Ovary (tissue), 7 donors: ENCODE measurements at regions not wholly inside any gene's neighbourhood (a gene's known extent, or its start where the extent isn't known, plus 50 kb on each side); places are given as distances from the start of the nearest gene placed in this dataset.

Experiments
- DNase-seq, 5 donors: peaks; one replicate each; pipeline ENCODE4 v3.0.0-alpha.2; 2019 to 2020
- H3K27ac ChIP-seq, 2 donors: fragments of 200-600 bp; one replicate each; pipeline versions ENCODE4 v1.5.1 to v1.8.0; 2019 to 2022
- H3K27me3 ChIP-seq: fragments of 200-600 bp; one replicate; pipeline ENCODE4 v1.8.0; 2022
- H3K36me3 ChIP-seq: fragments of 200-600 bp; sonication (generic); one replicate; pipeline ENCODE4 v1.5.1; 2019
- H3K4me1 ChIP-seq: one replicate; pipeline ENCODE4 v1.8.1; 2013; ENCODE audit warnings: mild to moderate bottlenecking, moderate library complexity; ENCODE audit not compliant: insufficient read depth
- H3K4me3 ChIP-seq: fragments of 200-600 bp; sonication (generic); one replicate; pipeline ENCODE4 v1.5.1; 2017
- H3K9me3 ChIP-seq, 2 donors: fragments of 200-600 bp in 1 of 2; sonication (generic) in 1 of 2; one replicate each; pipeline versions ENCODE4 v1.5.1 to v1.8.1; 2013 to 2019; ENCODE audit warnings: mild to moderate bottlenecking in 1 of 2, moderate library complexity in 1 of 2
- CTCF ChIP-seq, 3 donors: fragments of 450-650 bp in 2 of 3; fragments of 200-600 bp in 1 of 3; IDR thresholded peaks; one replicate each; pipeline versions ENCODE4 v1.5.1 to v1.8.0; 2016 to 2022; ENCODE audit warnings: antibody characterized with exemption in 3 of 3, mild to moderate bottlenecking in 1 of 3
- EP300 ChIP-seq: sonication (generic); formaldehyde crosslinking; IDR thresholded peaks from one replicate; pipeline ENCODE4 v1.6.1; 2017; ENCODE audit warnings: antibody characterized with exemption
- POLR2A ChIP-seq: fragments of 450-650 bp; IDR thresholded peaks from one replicate; pipeline ENCODE4 v1.6.1; 2017; ENCODE audit warnings: antibody characterized with exemption, mild to moderate bottlenecking, moderate library complexity
- WGBS, 3 donors: extraction: QIAGEN DNeasy Blood & Tissue Kit in 1 of 3; methylation state at CpG; one replicate each; pipeline versions ENCODE4 v1.1.5 to v1.1.7; 2013 to 2017; 5-methylcytosine and 5-hydroxymethylcytosine counted together
- intact Hi-C, 4 donors: fragments of 100-400 bp; cut with DNase I; formaldehyde crosslinking; loops; one replicate each; pipeline versions ENCODE4 v1.11.0 to v1.15.1; 2022 to 2023
- donor health status: DM: no; HTN: no; CAD: no; lungs with moderate emphysema.
- donor health status: DM: no; HTN: no; CAD: no.
- donor health status: Bipolar disorder and iron deficiency.
- donor health status: DM: no; HTN: no; CAD: no.
- donor health status: DM: yes; HTN: yes; CAD: no.

DNA sequence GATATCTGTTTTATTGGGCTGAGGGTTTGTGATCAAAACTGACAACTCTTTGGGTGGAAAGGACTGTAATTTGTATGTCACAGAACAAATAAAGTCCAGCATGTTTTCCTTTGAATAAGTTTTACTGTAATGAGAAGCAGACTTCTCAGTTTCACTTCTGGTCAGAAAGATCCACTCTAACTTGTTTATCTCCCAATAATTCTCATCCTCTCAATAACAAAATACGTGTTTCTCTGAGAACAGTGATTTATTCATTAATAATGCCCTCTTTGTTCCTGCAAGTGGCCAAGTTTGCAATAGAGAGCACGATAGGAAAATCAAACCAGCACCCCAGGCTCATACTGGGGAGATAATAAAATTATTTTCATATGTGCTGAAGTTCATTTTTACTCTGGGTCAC, 190.6 kb downstream of the CNTN3 start:
- intact Hi-C loops: no loop called here
- Histone ChIP-seq H3K36me3 (no peaks in the 10 kb centered on the region), H3K27ac (no peak overlapping the region), H3K4me3 (no peak overlapping the region), H3K9me3 (no peaks in the 10 kb centered on the region), H3K27me3 (no peaks in the 10 kb centered on the region), H3K4me1 (no peaks in the 10 kb centered on the region)
- no peak for DNase-seq
- 70 to 80% (median 70%) methylated on average over 2 of the region's 2 CpGs for WGBS, 3 donors
- TF ChIP-seq POLR2A: no peak
- TF ChIP-seq CTCF (IDR thresholded peaks at IDR 0.05): no peak
- no peak for TF ChIP-seq EP300

DNA sequence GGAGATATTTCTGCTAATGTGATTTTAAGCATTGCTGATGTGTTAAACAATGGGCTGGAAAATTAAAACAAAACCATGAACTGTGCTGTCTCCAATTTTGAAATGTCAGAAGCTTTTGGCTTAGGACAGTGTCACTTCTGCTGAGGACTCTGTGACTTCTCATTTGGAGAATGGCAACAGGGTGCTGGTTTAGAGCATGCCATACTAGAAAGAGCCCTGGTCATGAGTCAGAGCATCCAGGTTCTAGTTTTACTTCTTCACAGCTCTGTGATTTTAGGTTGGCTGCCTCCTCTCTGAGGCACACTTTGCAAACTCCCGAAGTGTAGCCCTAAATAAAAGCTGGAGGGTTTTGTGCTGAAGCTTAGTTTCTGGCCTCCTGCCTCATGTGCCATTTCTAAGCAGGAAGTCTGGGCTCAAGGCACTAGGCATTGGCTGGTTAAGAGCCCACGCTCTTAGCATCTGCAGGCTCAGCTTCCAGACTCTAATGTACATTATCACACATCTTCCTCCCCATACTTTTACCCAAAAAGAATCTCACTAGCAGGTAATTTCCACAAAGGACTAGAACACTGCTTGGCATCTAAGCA, 193.8 kb downstream of the CNTN3 start:
- Histone ChIP-seq H3K9me3 (no peaks in the 10 kb centered on the region), H3K36me3 (no peaks in the 10 kb centered on the region), H3K4me3 (no peak overlapping the region), H3K27ac (no peak overlapping the region), H3K27me3 (no peaks in the 10 kb centered on the region), H3K4me1 (no peaks in the 10 kb centered on the region)
- intact Hi-C loops: no loop called here
- TF ChIP-seq POLR2A (no peak), EP300 (no peak), CTCF (IDR thresholded peaks at IDR 0.05) (no peak)
- no peak for DNase-seq
- 61 to 87% (median 63%) methylated on average over 2 of the region's 2 CpGs for WGBS, 3 donors

DNA sequence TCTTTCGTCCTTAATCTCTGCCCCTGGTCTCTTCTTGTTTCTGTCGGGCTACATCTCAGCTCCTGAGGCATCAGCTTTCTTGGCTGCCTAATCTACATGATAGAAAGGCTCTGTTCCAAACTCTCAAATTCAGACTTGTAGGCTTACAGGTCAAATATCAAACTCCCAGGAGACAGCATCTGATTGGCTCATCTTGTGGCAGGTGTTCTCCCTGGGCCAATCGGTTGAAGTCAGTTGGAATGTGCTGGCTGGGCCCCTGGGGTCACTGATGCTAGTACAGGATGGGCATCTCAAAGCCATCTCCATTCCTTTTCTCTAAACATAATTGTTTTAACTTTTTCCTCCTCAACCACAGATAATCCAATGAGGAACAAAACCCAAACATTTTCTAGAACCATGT, 198.7 kb downstream of the CNTN3 start:
- H3K27me3 ChIP-seq: no peaks in the 10 kb centered on the region
- intact Hi-C loops: no loop called here
- TF ChIP-seq POLR2A (no peak), EP300 (no peak), CTCF (IDR thresholded peaks at IDR 0.05) (no peak)
- 69 to 83% (median 77%) methylated on average over 3 of the region's 3 CpGs for WGBS, 3 donors
- DNase-seq: no peak
- H3K9me3 ChIP-seq: no peaks in the 10 kb centered on the region
- no peaks in the 10 kb centered on the region for H3K36me3 ChIP-seq
- H3K4me1 ChIP-seq: no peaks in the 10 kb centered on the region
- H3K27ac ChIP-seq: no peak overlapping the region
- H3K4me3 ChIP-seq: no peak overlapping the region

DNA sequence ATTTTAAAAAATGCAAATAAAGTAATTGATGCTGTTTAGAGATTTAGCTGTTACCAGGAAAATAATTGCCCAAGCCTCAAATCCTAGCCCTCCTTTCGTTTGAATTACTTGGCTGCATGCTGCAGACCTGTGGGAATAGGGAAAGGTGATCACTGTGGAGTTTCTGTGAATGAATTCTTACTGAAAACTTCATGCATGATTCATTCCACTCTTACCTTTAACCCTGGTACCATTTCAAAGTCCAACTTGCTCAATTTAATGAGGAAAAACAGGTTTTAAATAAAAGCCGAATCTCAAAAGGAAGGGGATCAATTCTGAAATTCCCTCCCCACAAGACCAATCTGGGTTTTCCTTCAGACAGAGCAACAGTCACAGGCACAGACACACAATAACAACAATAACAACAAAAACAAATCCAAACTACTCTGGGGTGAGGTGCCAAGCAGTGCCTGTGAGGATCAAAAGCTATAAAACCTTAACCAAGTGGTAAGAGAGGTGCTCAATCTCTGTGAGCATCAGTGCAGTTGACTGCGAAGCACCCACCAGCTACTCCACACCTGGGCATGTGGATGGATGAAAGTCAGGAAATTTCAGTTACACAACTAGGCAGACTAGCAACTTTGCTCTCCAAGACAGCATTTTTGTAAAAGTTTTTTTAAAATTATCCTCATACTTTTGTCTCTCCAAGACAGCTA, 200.8 kb downstream of the CNTN3 start:
- H3K36me3 ChIP-seq: no peaks in the 10 kb centered on the region
- no peaks in the 10 kb centered on the region for H3K9me3 ChIP-seq
- intact Hi-C loops: no loop called here
- no peaks in the 10 kb centered on the region for H3K27me3 ChIP-seq
- no peak for DNase-seq
- WGBS, 3 donors: 51 to 71% (median 55%) methylated on average over 3 of the region's 3 CpGs
- H3K27ac ChIP-seq: no peak overlapping the region
- TF ChIP-seq EP300: no peak
- TF ChIP-seq POLR2A: no peak
- no peak overlapping the region for H3K4me3 ChIP-seq
- no peaks in the 10 kb centered on the region for H3K4me1 ChIP-seq

- 79 to 86% (median 82%) methylated on average over 2 of the region's 2 CpGs for WGBS, 3 donors
Observed at GRCh38 chr3:74410276-74410941, 204.1 kb downstream of the CNTN3 start.

More at GRCh38 chr3:74410276-74410941, 204.1 kb downstream of the CNTN3 start:
- DNase-seq: no peak
- Histone ChIP-seq H3K4me3 (no peak overlapping the region), H3K27ac (no peak overlapping the region), H3K27me3 (no peaks in the 10 kb centered on the region), H3K9me3 (no peaks in the 10 kb centered on the region), H3K36me3 (no peaks in the 10 kb centered on the region), H3K4me1 (no peaks in the 10 kb centered on the region)
- TF ChIP-seq CTCF (IDR thresholded peaks at IDR 0.05): no peak
- TF ChIP-seq POLR2A: no peak
- TF ChIP-seq EP300: no peak
- intact Hi-C loops: loop anchor here in 1 of 4 donors (1.0 kb wide), 1 partner anchor 24 kb away; no protein-coding TSS in a partner anchor
